Prostate gland (tissue), 2 donors: ENCODE measurements at regions not wholly inside any gene's neighbourhood (a gene's known extent, or its start where the extent isn't known, plus 50 kb on each side); places are given as distances from the start of the nearest gene placed in this dataset.

Source experiments
- DNase-seq: peaks from one replicate; pipeline ENCODE4 v3.0.0-alpha.2; 2019; ENCODE audit warnings: low spot score
- H3K27ac ChIP-seq, 2 donors: fragments of 200-600 bp; sonication (generic); 2 replicates each; pipeline ENCODE4 v1.5.1; 2017 to 2019
- H3K27me3 ChIP-seq: fragments of 200-600 bp; sonication (generic); replicated peaks from 2 replicates; pipeline ENCODE4 v1.5.1; 2019; ENCODE audit not compliant: insufficient read depth
- H3K36me3 ChIP-seq, 2 donors: fragments of 200-600 bp; sonication (generic); 1 replicate in 1 of 2; 2 replicates in 1 of 2; pipeline versions ENCODE4 v1.5.1 to v1.8.1; 2017 to 2019
- H3K4me1 ChIP-seq: fragments of 200-600 bp; sonication (generic); replicated peaks from 2 replicates; pipeline ENCODE4 v1.5.1; 2019
- H3K4me3 ChIP-seq, 2 donors: fragments of 200-600 bp; sonication (generic); 2 replicates each; pipeline ENCODE4 v1.5.1; 2017 to 2019
- H3K9me3 ChIP-seq: fragments of 200-600 bp; sonication (generic); 2 replicates; pipeline ENCODE4 v1.5.1; 2017
- POLR2A ChIP-seq: fragments of 450-650 bp; IDR thresholded peaks from one replicate; pipeline ENCODE4 v1.6.1; 2016; ENCODE audit warnings: antibody characterized with exemption, mild to moderate bottlenecking
- POLR2AphosphoS5 ChIP-seq: sonication (generic); formaldehyde crosslinking; IDR thresholded peaks from one replicate; pipeline ENCODE4 v1.6.1; 2017; ENCODE audit warnings: antibody characterized with exemption
- WGBS: methylation state at CpG from one replicate; pipeline ENCODE4 v1.1.5; 2018; 5-methylcytosine and 5-hydroxymethylcytosine counted together
- intact Hi-C: fragments of 100-400 bp; cut with DNase I; formaldehyde crosslinking; loops from one replicate; pipeline ENCODE4 v1.14.2; 2022
- TF ChIP-seq, protein P1 (sequence below), 4 experiments: fragments of 200-600 bp in 2 of 4; fragments of 450-650 bp in 2 of 4; sonication (generic) in 2 of 4; IDR thresholded peaks; 1 replicate in 3 of 4; 2 replicates in 1 of 4; pipeline ENCODE4 v1.5.1; 2016 to 2019; ENCODE audit warnings: antibody characterized with exemption in 4 of 4, mild to moderate bottlenecking in 2 of 4, moderate library complexity in 2 of 4

DNA sequence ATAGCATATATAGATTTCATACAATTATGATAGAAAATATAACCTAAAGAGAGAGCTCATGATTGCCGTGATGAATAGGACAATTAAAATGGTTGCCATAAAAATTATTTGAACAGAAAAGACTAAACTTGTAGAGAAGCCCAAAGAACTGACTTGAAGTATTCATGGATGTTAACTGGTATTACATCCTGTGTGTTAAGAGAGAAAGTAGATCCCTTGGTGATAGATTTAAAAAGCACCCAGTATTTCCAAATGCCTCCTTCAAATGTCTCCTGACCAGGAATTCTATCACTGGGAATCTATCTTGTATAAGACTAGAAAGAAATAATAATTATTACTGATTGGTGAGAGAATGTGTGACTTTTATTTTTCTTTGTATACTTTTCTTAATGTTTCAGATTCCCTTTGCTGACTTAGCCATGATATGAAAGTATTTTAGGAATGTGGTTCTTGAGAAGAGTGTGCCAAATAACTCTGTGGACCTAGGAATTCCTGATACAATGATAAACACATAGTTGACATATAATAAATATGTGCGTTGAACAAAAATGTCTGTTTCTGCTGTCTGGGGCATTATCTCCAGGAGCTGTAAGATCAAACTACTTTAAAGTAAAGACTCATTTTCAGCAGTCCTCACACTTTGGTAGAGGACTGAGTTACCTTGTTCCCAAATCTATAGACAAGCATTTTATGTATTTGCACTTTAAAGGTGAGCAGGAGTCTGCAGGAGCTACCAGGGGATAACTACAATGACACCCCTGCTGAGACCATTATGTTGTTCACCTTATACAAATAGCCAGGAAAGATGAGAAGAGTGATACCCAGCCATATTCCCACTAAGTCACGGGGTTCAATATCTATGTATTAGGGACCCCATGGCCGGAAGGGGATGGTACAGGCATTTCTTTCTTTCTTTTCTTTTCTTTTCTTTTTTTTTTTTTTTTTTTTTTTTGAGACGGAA, 211.1 kb upstream of the TLE4 start:
- Histone ChIP-seq H3K9me3 (no peaks in the 10 kb centered on the region), H3K4me1 (no peaks in the 10 kb centered on the region), H3K36me3 (no peaks in the 10 kb centered on the region), H3K27ac (no peak overlapping the region), H3K27me3 (no peaks in the 10 kb centered on the region), H3K4me3 (no peak overlapping the region)
- intact Hi-C loops: no loop called here
- TF ChIP-seq POLR2A (no peak), POLR2AphosphoS5 (no peak)
- TF ChIP-seq, protein P1, sequence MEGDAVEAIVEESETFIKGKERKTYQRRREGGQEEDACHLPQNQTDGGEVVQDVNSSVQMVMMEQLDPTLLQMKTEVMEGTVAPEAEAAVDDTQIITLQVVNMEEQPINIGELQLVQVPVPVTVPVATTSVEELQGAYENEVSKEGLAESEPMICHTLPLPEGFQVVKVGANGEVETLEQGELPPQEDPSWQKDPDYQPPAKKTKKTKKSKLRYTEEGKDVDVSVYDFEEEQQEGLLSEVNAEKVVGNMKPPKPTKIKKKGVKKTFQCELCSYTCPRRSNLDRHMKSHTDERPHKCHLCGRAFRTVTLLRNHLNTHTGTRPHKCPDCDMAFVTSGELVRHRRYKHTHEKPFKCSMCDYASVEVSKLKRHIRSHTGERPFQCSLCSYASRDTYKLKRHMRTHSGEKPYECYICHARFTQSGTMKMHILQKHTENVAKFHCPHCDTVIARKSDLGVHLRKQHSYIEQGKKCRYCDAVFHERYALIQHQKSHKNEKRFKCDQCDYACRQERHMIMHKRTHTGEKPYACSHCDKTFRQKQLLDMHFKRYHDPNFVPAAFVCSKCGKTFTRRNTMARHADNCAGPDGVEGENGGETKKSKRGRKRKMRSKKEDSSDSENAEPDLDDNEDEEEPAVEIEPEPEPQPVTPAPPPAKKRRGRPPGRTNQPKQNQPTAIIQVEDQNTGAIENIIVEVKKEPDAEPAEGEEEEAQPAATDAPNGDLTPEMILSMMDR (IDR thresholded peaks at IDR 0.05): no peak
- DNase-seq: no peak
- 79% methylated on average over 5 of the region's 5 CpGs for WGBS

DNA sequence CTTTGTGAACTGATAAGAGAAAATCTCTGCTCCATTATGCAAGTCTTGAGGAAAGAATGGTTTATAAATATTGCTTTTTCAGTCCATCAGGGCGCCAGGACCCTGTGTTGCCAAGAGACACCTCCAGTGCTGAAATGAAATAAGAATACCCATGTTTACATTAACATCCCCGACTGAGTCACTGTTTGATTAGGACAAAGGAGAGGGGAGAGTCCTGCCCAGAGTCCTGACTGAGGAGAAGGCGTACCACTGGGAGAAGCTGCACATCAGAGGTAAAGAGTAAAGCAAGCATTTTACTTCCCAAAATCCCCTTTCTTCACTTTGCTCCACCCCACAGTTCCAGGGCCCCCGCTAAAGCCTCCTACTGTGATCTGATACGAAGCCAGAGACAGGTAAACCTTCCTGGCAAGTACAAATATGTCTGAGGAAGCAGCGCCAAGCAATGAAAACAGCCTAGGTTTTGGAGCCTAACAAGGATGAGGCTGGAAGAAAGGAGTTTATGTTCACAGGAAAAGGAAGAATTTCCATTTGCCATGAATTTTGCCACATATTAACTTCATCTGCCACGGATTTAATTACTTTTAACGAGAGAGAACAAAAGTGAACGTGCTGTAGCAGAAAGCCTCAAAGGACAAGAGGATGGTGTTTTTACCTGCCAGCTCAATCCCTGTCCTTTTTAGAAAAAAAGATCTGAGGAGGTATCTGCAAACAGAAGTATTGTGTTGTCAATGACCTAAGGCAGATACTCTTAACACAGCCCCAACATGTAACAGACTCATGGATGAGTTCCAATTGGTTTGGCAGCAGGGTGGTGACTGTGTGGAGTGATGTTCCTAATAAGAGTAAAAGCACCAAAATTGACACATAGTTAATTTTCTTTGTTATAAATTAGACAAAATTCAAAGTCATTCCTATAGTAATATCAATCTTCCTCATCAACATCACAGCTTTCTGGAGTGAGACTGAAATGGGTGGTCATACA, 209.4 kb upstream of the TLE4 start:
- no peak overlapping the region for H3K27ac ChIP-seq
- H3K27me3 ChIP-seq: no peaks in the 10 kb centered on the region
- intact Hi-C loops: no loop called here
- H3K4me1 ChIP-seq: no peaks in the 10 kb centered on the region
- H3K36me3 ChIP-seq: no peaks in the 10 kb centered on the region
- 31% methylated on average over 9 of the region's 9 CpGs for WGBS
- no peak overlapping the region for H3K4me3 ChIP-seq
- DNase-seq: no peak
- H3K9me3 ChIP-seq: no peaks in the 10 kb centered on the region
- no peak for TF ChIP-seq POLR2A
- TF ChIP-seq, protein P1 (IDR thresholded peaks at IDR 0.05): no peak
- no peak for TF ChIP-seq POLR2AphosphoS5

DNA sequence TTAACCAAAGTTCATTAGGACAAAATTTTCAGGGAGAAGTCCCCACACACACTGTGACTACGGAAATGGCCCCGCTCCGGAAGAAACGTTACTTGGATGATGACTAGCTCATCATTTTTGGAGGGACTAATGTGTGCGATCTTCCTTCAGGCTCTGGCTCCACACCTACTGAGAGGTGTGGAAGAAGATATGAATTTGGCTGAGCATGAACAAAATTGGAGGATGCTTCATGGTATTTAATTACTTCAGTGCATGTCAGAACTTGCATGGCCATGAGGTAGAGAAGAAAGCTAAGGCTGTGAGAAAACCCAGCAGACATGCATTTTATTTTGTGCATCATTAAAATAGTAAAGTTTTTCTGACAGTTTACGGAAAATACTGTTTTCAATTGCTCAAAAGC, 202.1 kb upstream of the TLE4 start:
- no peak overlapping the region for H3K27ac ChIP-seq
- intact Hi-C loops: no loop called here

DNA sequence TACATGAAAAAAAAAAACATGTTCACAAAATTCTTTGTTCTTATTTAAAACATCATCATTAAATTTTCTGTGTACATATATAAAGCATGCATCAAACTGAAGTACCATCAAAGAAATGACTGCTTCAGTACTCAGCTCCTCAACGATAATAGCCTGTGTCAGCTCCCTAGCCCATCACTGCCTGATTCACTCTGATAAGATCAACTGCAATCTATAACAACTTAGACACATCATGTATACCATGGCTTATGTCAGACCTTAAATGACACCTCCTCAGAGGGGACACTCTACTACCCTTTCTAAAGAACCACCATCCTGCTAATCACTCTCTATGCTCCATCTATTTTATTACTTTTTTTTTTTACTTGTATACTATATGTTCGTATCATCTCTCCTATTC, 200.5 kb upstream of the TLE4 start:
- H3K27ac ChIP-seq: no peak overlapping the region
- 53% methylated on average over 2 of the region's 2 CpGs for WGBS
- no peaks in the 10 kb centered on the region for H3K4me1 ChIP-seq
- no peak for DNase-seq
- intact Hi-C loops: no loop called here
- H3K9me3 ChIP-seq: no peaks in the 10 kb centered on the region
- TF ChIP-seq POLR2A (no peak), POLR2AphosphoS5 (no peak)
- TF ChIP-seq, protein P1 (IDR thresholded peaks at IDR 0.05): no peak
- H3K36me3 ChIP-seq: no peaks in the 10 kb centered on the region
- no peaks in the 10 kb centered on the region for H3K27me3 ChIP-seq
- H3K4me3 ChIP-seq: no peak overlapping the region

More for the DNA sequence above, 202.1 kb upstream of the TLE4 start:
- DNase-seq: no peak
- no peak overlapping the region for H3K4me3 ChIP-seq
- no peaks in the 10 kb centered on the region for H3K9me3 ChIP-seq
- H3K4me1 ChIP-seq: no peaks in the 10 kb centered on the region
- no peaks in the 10 kb centered on the region for H3K36me3 ChIP-seq
- 83% methylated on average over 6 of the region's 6 CpGs for WGBS
- no peaks in the 10 kb centered on the region for H3K27me3 ChIP-seq
- TF ChIP-seq, protein P1 (IDR thresholded peaks at IDR 0.05): no peak
- TF ChIP-seq POLR2AphosphoS5 (no peak), POLR2A (no peak)
